ENCODE measurements at regions not wholly inside any gene's neighbourhood (a gene's known extent, or its start where the extent isn't known, plus 50 kb on each side); places are given as distances from the start of the nearest gene placed in this dataset.
"Not testable (repeated sequence)": the region's sequence is repeated elsewhere in the genome, so short reads cannot be mapped to it uniquely, and the experiment has no call there.

- Mint-ChIP-seq H3K4me3 (no peak overlapping the region), H3K27me3 (peaks cover 19% of the 10 kb centered on the region), H3K27ac (no peak overlapping the region), H3K4me1 (peaks cover 0 to 3% (median 0%) of the 10 kb centered on the region in 3 donors), H3K9me3 (peaks cover 4 to 15% (median 9%) of the 10 kb centered on the region in 3 donors), H3K36me3 (no peaks in the 10 kb centered on the region)
Measured at GRCh38 chr14:71776471-71777360, 155.5 kb upstream of the RGS6 start.

GRCh38 chr14:71780075-71780474 lies 152.2 kb upstream of the RGS6 start:
- Mint-ChIP-seq H3K27me3 (peaks cover 14% of the 10 kb centered on the region), H3K36me3 (no peaks in the 10 kb centered on the region), H3K4me3 (no peak overlapping the region), H3K27ac (no peak overlapping the region), H3K4me1 (peaks cover 0 to 3% (median 0%) of the 10 kb centered on the region in 3 donors), H3K9me3 (peaks cover under 1 to 3% (median 1%) of the 10 kb centered on the region in 3 donors)

- Mint-ChIP-seq H3K27me3 (peaks cover 11% of the 10 kb centered on the region), H3K4me1 (peaks cover 0 to 3% (median 0%) of the 10 kb centered on the region in 3 donors), H3K27ac (peak overlapping the region in 1 of 3 donors; percentile 43), H3K4me3 (no peak overlapping the region), H3K9me3 (peaks cover 0 to 3% (median 1%) of the 10 kb centered on the region in 3 donors), H3K36me3 (no peaks in the 10 kb centered on the region)
Measured at GRCh38 chr14:71780822-71781221, 151.4 kb upstream of the RGS6 start.

DNA sequence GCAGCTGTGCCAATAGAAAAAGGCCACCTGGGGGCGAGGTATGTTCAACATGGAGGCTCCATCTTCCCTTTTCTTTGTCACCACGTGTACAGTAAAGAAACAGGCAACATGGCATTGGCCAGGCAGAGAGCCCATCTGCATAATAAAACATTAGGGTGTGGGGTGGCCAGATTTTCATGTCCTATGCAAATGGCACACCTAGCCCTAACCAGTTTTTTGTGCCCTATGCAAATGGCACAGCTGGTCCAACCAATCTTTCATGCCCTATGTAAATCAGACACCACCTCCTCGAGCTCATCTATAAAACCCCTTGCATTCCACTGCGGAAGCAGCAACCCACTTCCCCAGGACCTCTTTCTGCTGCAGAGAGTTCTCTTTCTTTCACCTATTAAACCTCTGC lies 149.1 kb upstream of the RGS6 start:
- Mint-ChIP-seq H3K4me3 (no peak overlapping the region), H3K36me3 (no peaks in the 10 kb centered on the region), H3K9me3 (peaks cover 0 to 3% (median 3%) of the 10 kb centered on the region in 3 donors), H3K27ac (no peak overlapping the region), H3K27me3 (peaks cover 8% of the 10 kb centered on the region), H3K4me1 (no peaks in the 10 kb centered on the region)

DNA sequence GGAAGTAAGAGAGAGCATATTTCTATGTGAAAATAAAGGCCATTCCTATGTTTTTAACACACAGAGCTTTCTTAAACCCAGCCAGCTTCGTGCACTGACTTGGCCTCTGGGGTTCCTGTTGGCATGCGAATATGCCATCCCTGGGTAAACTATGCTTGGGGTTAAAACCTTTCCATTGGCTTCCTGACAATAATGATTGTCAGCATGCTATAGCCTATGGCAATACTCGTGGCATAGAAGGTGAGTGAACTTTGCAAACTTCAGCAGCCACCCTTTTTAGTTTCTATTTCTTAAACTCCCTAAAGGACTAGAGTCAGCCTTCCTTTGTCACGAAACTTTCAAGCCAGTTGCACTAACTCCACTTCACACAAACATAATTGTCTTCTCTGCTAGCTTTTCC lies 148.4 kb upstream of the RGS6 start:
- peaks cover 8% of the 10 kb centered on the region for H3K27me3 Mint-ChIP-seq
- peaks cover 0 to 3% (median 3%) of the 10 kb centered on the region in 3 donors for H3K9me3 Mint-ChIP-seq
- no peak overlapping the region for H3K4me3 Mint-ChIP-seq
- no peaks in the 10 kb centered on the region for H3K4me1 Mint-ChIP-seq
- no peaks in the 10 kb centered on the region for H3K36me3 Mint-ChIP-seq
- H3K27ac Mint-ChIP-seq = no peak overlapping the region

GRCh38 chr14:71789005-71789404 lies 143.2 kb upstream of the RGS6 start:
- Mint-ChIP-seq H3K27me3 (no peaks in the 10 kb centered on the region), H3K4me1 (no peaks in the 10 kb centered on the region), H3K4me3 (no peak overlapping the region), H3K27ac (no peak overlapping the region), H3K9me3 (peaks cover 0 to 4% (median 2%) of the 10 kb centered on the region in 3 donors), H3K36me3 (no peaks in the 10 kb centered on the region)

DNA sequence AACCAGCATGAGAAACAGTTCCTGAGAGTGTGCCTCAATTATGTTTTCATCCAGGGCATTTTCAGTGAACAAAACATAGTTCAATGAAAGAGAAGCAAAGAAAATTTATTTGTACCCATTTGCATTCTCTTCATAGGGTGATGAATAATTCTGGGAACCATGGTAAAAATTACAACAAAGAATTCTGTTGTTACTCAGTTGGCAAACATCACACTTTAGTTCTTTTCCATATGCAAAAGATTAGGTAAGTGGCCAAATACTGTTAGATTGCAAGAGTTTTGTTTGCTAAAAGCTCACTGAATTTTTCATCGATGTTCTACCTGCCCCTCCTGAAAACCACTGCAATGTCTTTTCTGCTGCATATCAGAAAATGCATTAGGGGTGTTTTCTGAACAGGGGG lies 132.4 kb upstream of the RGS6 start:
- Mint-ChIP-seq H3K27me3 (peaks cover 24% of the 10 kb centered on the region), H3K4me1 (no peaks in the 10 kb centered on the region), H3K4me3 (no peak overlapping the region)

DNA sequence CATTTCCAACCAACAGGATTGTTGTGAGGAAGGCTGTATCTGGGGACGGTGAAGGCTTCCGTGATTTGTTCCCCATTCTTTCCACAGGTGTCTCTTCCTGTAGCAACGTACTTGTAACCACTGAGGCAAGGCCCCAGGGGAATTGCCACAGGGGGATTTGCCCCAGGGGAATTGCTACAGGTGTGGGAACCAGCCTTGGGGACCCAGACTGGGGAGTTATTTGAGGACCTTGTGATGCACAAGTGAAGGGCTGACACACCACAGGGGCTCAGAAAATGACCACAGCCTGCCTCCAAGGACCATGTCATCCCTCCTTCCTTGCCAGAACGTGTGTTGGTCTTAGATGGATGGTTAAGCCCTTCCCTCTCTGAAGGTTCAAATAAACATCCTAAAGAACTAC lies 131.4 kb upstream of the RGS6 start:
- Mint-ChIP-seq H3K27ac (no peak overlapping the region), H3K9me3 (peaks cover 0 to 2% (median 0%) of the 10 kb centered on the region in 3 donors), H3K27me3 (peaks cover 28% of the 10 kb centered on the region), H3K4me3 (no peak overlapping the region), H3K4me1 (no peaks in the 10 kb centered on the region), H3K36me3 (peaks cover 2% of the 10 kb centered on the region)

More for the DNA sequence above, 132.4 kb upstream of the RGS6 start:
- Mint-ChIP-seq H3K36me3 (peaks cover 2% of the 10 kb centered on the region), H3K27ac (no peak overlapping the region), H3K9me3 (peaks cover 0 to 2% (median 0%) of the 10 kb centered on the region in 3 donors)

GRCh38 chr14:71803539-71804260 lies 128.5 kb upstream of the RGS6 start:
- peaks cover 0 to 2% (median 0%) of the 10 kb centered on the region in 3 donors for H3K9me3 Mint-ChIP-seq
- H3K4me1 Mint-ChIP-seq = no peaks in the 10 kb centered on the region
- H3K36me3 Mint-ChIP-seq = peaks cover 2% of the 10 kb centered on the region
- H3K4me3 Mint-ChIP-seq = no peak overlapping the region
- H3K27ac Mint-ChIP-seq = no peak overlapping the region
- H3K27me3 Mint-ChIP-seq = peaks cover 27% of the 10 kb centered on the region

DNA sequence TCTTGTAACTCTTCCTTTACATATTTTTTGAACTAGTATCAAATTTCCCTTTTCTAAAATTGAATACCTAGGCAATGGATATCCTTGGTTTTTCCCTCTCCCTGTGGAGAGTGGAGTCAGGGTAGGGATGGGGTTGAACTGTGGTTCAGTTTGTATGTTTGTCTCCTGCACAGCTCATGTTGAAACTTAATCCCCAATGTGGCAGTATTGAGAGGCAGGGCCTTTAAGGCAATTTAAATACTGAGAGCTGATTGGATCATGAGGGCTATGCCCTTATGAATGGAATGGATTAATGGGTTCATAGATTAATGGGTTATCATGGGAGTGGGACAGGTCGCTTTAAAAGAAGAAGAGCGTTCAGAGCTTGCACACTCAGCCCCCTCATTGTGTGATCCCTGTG lies 127.2 kb upstream of the RGS6 start:
- no peak overlapping the region for H3K27ac Mint-ChIP-seq

DNA sequence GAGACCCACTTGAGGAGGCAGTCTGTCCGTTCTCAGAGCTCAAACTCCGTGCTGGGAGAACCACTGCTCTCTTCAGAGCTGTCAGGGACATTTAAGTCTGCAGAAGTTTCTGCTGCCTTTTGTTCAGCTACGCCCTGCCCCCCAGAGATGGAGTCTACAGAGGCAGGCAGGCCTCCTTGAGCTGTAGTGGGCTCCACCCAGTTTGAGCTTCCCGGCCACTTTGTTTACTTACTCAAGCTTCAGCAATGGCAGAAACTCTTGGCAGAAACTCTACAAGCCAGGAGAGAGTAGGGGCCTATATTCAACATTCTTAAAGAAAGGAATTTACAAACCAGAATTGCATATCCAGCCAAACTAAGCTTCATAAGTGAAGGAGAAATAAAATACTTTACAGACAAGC lies 125.2 kb upstream of the RGS6 start:
- not testable (repeated sequence) for H3K9me3 Mint-ChIP-seq, H3K4me1 Mint-ChIP-seq, H3K27ac Mint-ChIP-seq, H3K4me3 Mint-ChIP-seq, H3K36me3 Mint-ChIP-seq
- peaks cover 18% of the 10 kb centered on the region for H3K27me3 Mint-ChIP-seq

More for the DNA sequence above, 127.2 kb upstream of the RGS6 start:
- Mint-ChIP-seq H3K36me3 (peaks cover 2% of the 10 kb centered on the region), H3K4me1 (no peaks in the 10 kb centered on the region), H3K9me3 (peaks cover 0 to under 1% (median 0%) of the 10 kb centered on the region in 3 donors), H3K27me3 (peaks cover 27% of the 10 kb centered on the region), H3K4me3 (no peak overlapping the region)

- H3K27me3 Mint-ChIP-seq, H3K36me3 Mint-ChIP-seq, H3K9me3 Mint-ChIP-seq, H3K4me1 Mint-ChIP-seq, H3K27ac Mint-ChIP-seq, H3K4me3 Mint-ChIP-seq: not testable (repeated sequence)
Measured at GRCh38 chr14:71810800-71811199, 121.4 kb upstream of the RGS6 start.

GRCh38 chr14:71812693-71813092 lies 119.5 kb upstream of the RGS6 start:
- peaks cover 4% of the 10 kb centered on the region for H3K27me3 Mint-ChIP-seq
- peaks cover 0 to 10% (median 6%) of the 10 kb centered on the region in 3 donors for H3K9me3 Mint-ChIP-seq
- H3K4me3 Mint-ChIP-seq = no peak overlapping the region
- H3K4me1 Mint-ChIP-seq = no peaks in the 10 kb centered on the region
- no peak overlapping the region for H3K27ac Mint-ChIP-seq
- H3K36me3 Mint-ChIP-seq = no peaks in the 10 kb centered on the region

- Mint-ChIP-seq H3K36me3 (no peaks in the 10 kb centered on the region), H3K27ac (no peak overlapping the region), H3K27me3 (no peaks in the 10 kb centered on the region), H3K4me3 (no peak overlapping the region), H3K9me3 (peaks cover 0 to 8% (median 6%) of the 10 kb centered on the region in 3 donors), H3K4me1 (no peaks in the 10 kb centered on the region)
Measured at GRCh38 chr14:71815110-71815509, 117.1 kb upstream of the RGS6 start.

DNA sequence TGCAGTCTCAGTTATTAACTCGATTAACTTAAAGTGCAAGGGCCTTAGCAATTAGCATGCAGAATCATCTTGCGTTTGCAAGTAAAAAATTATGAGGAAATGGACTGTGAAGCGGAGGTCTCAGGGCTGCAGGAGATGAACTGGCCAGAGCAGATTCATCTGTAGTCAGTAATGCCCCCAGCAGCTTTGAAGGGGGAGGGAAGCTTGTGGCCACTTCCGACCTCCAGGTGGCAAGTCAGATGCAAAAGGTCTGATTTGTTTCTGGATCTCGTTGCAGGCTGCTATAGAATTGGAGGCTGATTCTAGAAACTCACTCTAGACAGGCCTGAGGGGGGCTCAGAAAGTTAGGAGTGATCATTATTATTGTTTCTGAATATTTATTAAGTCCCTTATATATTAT lies 107.4 kb upstream of the RGS6 start:
- no peaks in the 10 kb centered on the region for H3K4me1 Mint-ChIP-seq
- H3K9me3 Mint-ChIP-seq = peaks cover 0 to 7% (median 3%) of the 10 kb centered on the region in 3 donors
- no peak overlapping the region for H3K4me3 Mint-ChIP-seq
- H3K27me3 Mint-ChIP-seq = peaks cover 17% of the 10 kb centered on the region
- H3K36me3 Mint-ChIP-seq = peaks cover 4% of the 10 kb centered on the region
- H3K27ac Mint-ChIP-seq = no peak overlapping the region

All from IgD-negative memory B cell (primary cell).